HepG2 (cell line): ENCODE measurements at regions not wholly inside any gene's neighbourhood (a gene's known extent, or its start where the extent isn't known, plus 50 kb on each side); places are given as distances from the start of the nearest gene placed in this dataset.

Source experiments
- ARID4A ChIP-seq: sonication (generic); formaldehyde crosslinking; IDR thresholded peaks from 2 replicates; pipeline ENCODE4 v1.5.0; 2020; ENCODE audit warnings: mild to moderate bottlenecking, missing genetic modification reagents, borderline replicate concordance
- HDAC1 ChIP-seq: sonication (generic); formaldehyde crosslinking; IDR thresholded peaks from 2 replicates; pipeline ENCODE4 v1.5.1; 2020; ENCODE audit warnings: mild to moderate bottlenecking, missing genetic modification reagents
- IRX3 ChIP-seq: sonication (generic); formaldehyde crosslinking; IDR thresholded peaks from 2 replicates; pipeline ENCODE4 v1.8.1; 2023; ENCODE audit warnings: mild to moderate bottlenecking, low read depth, missing genetic modification reagents, borderline replicate concordance
- KDM5B ChIP-seq: sonication (generic); formaldehyde crosslinking; IDR thresholded peaks from 2 replicates; pipeline ENCODE4 v1.4.0; 2020; ENCODE audit warnings: missing genetic modification reagents, mild to moderate bottlenecking, borderline replicate concordance
- NFKBIZ ChIP-seq: IDR thresholded peaks from 2 replicates; pipeline ENCODE4 v1.6.1; 2018; ENCODE audit warnings: missing genetic modification reagents, missing compliant biosample characterization
- SRSF9 ChIP-seq: fragments of 200-400 bp; formaldehyde crosslinking; IDR thresholded peaks from 2 replicates; pipeline ENCODE4 v1.6.1; 2018; ENCODE audit warnings: borderline replicate concordance, mild to moderate bottlenecking, low read depth, low read length; ENCODE audit not compliant: insufficient read depth, poor library complexity, severe bottlenecking
- TFDP1 ChIP-seq: IDR thresholded peaks from 2 replicates; pipeline ENCODE4 v1.6.1; 2016; ENCODE audit warnings: missing compliant biosample characterization, missing genetic modification reagents, borderline replicate concordance
- THAP8 ChIP-seq: sonication (generic); formaldehyde crosslinking; IDR thresholded peaks from 2 replicates; pipeline ENCODE4 v1.5.1; 2020; ENCODE audit warnings: missing genetic modification reagents, mild to moderate bottlenecking, borderline replicate concordance
- ZNF292 ChIP-seq: sonication (generic); formaldehyde crosslinking; IDR thresholded peaks from 2 replicates; pipeline ENCODE4 v1.8.1; 2022; ENCODE audit warnings: mild to moderate bottlenecking, low read depth, missing genetic modification reagents, borderline replicate concordance
- ZNF407 ChIP-seq: sonication (generic); formaldehyde crosslinking; IDR thresholded peaks from one replicate; pipeline ENCODE4 v1.5.1; 2020; ENCODE audit warnings: mild to moderate bottlenecking, missing genetic modification reagents; ENCODE audit errors: not compliant biosample characterization
- ZNF577 ChIP-seq: sonication (generic); formaldehyde crosslinking; IDR thresholded peaks from 2 replicates; pipeline ENCODE4 v1.4.0; 2020; ENCODE audit warnings: mild to moderate bottlenecking, low read depth, missing genetic modification reagents, borderline replicate concordance
- ZNF639 ChIP-seq: conservative IDR thresholded peaks from 2 replicates; pipeline ENCODE4 v1.6.1; 2018; ENCODE audit warnings: missing genetic modification reagents
- ZNF781 ChIP-seq: sonication (generic); formaldehyde crosslinking; IDR thresholded peaks from 2 replicates; pipeline ENCODE4 v1.5.1; 2020; ENCODE audit warnings: borderline replicate concordance, mild to moderate bottlenecking, missing genetic modification reagents; ENCODE audit errors: not compliant biosample characterization

- TF ChIP-seq ARID4A (CRISPR knock-in tag) = no peak
- TF ChIP-seq ZNF639 (CRISPR knock-in tag) = no peak
- no peak for TF ChIP-seq ZNF407 (CRISPR knock-in tag)
- no peak for TF ChIP-seq SRSF9
- TF ChIP-seq HDAC1 = no peak
- TF ChIP-seq KDM5B (CRISPR knock-in tag) = no peak
- no peak for TF ChIP-seq IRX3 (CRISPR knock-in tag)
- no peak for TF ChIP-seq NFKBIZ
- no peak for TF ChIP-seq THAP8
- TF ChIP-seq ZNF577 = no peak
- TF ChIP-seq ZNF292 (CRISPR knock-in tag) = no peak
- TF ChIP-seq ZNF781 = no peak
- TF ChIP-seq TFDP1 (CRISPR knock-in tag) = no peak
These were observed 1098.5 kb upstream of the DDX18 start (continued) for GRCh38 chr2:116716038-116716437.
